ENCODE measurements at regions not wholly inside any gene's neighbourhood (a gene's known extent, or its start where the extent isn't known, plus 50 kb on each side); places are given as distances from the start of the nearest gene placed in this dataset.

DNA sequence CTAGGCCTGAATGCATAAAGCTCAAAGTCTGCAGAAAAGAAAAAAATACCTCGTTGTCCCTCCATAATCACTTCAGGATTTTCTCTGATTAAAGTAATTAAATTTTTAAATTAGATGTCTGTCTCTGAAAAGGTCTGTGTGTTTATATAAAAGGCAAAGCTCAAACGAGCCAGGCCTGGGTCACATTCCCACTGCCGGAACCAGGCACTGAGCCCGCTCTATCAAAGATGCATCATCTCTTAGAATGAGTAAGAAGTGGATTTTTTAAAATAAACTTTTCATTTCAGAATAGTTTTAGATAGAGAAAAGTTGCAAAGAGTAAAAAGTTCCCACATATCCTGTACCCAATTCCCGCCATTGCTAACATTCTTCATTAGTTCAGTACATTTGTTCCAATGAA is 202.1 kb upstream of the KYNU start:
- in situ Hi-C loops (cut with MboI; ENCODE audit: low pct_unique_long_range_greater_than_20kb, low sequenced_read_pairs, unreplicated experiment): loop anchor here (25.0 kb wide), 1 partner anchor 312 kb away; no protein-coding TSS in a partner anchor
- DNase-seq (ENCODE audit: low spot score): no peak
- TF ChIP-seq CTCF (IDR thresholded peaks at IDR 0.05; ENCODE audit: extremely low read depth, insufficient read depth, missing control alignments): no peak

DNA sequence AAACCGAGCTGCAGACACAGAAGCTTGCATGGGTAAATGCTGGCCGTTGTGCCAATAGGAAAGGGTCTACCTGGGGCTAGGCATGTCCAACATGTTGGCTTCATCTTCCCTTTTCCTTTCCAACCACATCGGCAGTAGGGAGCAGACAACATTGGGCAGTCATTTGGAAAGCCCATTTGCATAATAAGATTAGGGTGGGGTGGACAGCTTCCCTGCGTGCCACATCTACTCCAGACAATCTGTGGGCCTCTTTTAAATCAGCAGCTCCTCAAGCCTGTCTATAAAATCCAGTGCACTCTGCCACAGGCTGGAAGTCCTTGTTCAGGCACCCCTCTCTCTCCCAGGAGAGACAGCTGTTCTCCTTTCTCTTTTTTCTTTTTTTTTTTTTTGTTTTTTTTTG is 203.6 kb upstream of the KYNU start:
- TF ChIP-seq CTCF (IDR thresholded peaks at IDR 0.05; ENCODE audit: extremely low read depth, insufficient read depth, missing control alignments): no peak
- no peak for DNase-seq (ENCODE audit: low spot score)
- in situ Hi-C loops (cut with MboI; ENCODE audit: low pct_unique_long_range_greater_than_20kb, low sequenced_read_pairs, unreplicated experiment): no loop called here

DNA sequence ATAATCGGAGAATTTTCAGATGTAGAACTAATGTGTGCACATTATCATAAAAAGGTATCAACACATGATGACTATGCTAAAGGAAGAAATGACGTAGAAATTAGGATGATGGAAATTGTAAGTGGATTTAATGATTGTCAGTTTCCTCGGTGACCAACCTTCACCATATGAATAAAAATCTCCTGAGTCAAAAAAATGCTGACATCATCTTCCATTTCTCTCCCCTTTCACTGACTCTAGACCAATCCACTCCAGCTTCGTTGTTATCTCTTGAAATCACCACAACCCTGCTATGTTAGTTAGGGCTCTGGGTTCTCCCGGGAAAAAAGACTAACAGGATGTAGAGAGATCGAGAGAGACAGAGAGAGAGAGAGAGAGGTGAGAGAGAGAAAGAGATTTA is 204.8 kb upstream of the KYNU start:
- in situ Hi-C loops (cut with MboI; ENCODE audit: low pct_unique_long_range_greater_than_20kb, low sequenced_read_pairs, unreplicated experiment): no loop called here
- TF ChIP-seq CTCF (IDR thresholded peaks at IDR 0.05; ENCODE audit: extremely low read depth, insufficient read depth, missing control alignments): no peak
- DNase-seq (ENCODE audit: low spot score): no peak

DNA sequence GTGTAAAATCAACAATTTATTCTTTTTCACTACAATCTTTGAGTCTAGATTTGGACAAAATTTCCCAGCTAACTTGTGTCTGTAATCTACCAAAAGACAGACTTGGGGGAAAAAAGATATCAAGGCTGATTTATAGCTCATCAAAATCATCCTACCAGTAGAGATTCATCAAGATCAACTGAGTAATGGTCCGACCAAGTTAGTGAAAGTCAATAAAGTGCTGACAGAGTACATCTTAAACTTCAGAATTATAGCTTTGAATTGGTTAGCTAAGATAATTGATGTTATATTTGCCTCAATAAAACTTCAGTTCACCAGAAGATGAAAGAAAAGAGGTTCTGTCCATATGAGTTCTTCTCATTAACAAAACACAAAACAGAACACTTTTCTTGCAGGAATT is 207.1 kb upstream of the KYNU start:
- DNase-seq (ENCODE audit: low spot score): no peak
- in situ Hi-C loops (cut with MboI; ENCODE audit: low pct_unique_long_range_greater_than_20kb, low sequenced_read_pairs, unreplicated experiment): no loop called here
- no peak for TF ChIP-seq CTCF (IDR thresholded peaks at IDR 0.05; ENCODE audit: extremely low read depth, insufficient read depth, missing control alignments)

DNA sequence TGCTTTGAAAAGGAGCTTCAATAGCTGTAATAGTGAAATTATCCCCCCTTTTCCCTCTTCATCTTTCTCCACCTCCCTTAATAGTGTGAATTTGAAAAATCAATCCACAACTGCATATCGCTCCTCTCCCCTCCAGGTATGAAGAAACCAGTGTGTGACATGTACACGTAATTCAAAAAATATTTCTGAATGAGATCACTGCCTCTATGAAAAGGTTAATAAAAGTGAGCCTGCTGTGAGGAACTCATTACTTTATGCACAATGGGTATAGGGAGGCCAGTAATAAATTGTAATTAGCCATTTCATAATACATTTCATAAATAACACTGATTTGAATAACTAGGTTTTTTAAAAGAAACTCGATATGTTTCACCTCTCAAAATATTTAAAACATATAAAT is 209.0 kb upstream of the KYNU start:
- no peak for TF ChIP-seq CTCF (IDR thresholded peaks at IDR 0.05; ENCODE audit: extremely low read depth, insufficient read depth, missing control alignments)
- in situ Hi-C loops (cut with MboI; ENCODE audit: low pct_unique_long_range_greater_than_20kb, low sequenced_read_pairs, unreplicated experiment): no loop called here
- DNase-seq (ENCODE audit: low spot score): no peak

DNA sequence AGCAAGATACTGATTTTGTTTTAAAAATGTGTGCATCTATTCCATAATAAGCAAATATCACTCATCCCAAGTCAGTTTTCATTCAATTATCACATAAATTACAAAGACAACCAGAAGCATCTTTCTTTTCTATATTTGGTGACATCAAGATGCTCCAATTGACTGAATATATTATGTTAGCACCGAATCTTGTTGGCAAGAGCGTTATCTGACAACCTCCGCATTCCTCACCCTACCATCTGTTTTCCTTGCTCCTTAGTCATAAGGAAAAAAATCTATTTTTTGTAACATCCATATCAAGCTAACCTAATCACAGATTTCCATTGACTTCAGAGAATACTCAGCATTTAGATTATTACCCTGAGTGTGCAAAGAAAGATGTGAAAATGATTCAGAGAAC is 212.2 kb upstream of the KYNU start:
- DNase-seq (ENCODE audit: low spot score): no peak
- TF ChIP-seq CTCF (IDR thresholded peaks at IDR 0.05; ENCODE audit: extremely low read depth, insufficient read depth, missing control alignments): no peak
- in situ Hi-C loops (cut with MboI; ENCODE audit: low pct_unique_long_range_greater_than_20kb, low sequenced_read_pairs, unreplicated experiment): no loop called here

DNA sequence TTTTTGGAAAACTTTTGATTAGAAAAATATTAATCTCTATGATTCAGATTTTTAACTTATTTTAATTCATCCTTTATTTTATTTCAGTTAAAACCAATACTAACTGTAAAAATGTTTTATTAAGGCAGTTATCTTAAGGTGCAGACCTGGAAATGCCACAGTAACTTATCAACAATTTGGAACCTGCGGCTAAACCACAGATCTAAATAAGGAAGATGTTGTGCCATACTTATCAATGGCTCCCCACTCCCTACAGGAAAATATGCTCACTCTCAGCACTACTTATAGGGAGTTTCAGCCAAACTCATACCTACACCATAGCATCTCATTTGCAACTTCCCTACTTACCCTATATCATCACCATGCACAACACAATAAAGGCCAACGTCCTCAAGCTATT is 226.9 kb upstream of the KYNU start:
- in situ Hi-C loops (cut with MboI; ENCODE audit: low pct_unique_long_range_greater_than_20kb, low sequenced_read_pairs, unreplicated experiment): no loop called here
- DNase-seq (ENCODE audit: low spot score): no peak
- no peak for TF ChIP-seq CTCF (IDR thresholded peaks at IDR 0.05; ENCODE audit: extremely low read depth, insufficient read depth, missing control alignments)
